SK-N-MC (cell line): ENCODE measurements at regions not wholly inside any gene's neighbourhood (a gene's known extent, or its start where the extent isn't known, plus 50 kb on each side); places are given as distances from the start of the nearest gene placed in this dataset.

Source experiments
- EZH2 ChIP-seq: fragments of 200-600 bp; sonication (generic); IDR thresholded peaks from one replicate; pipeline ENCODE4 v1.6.1; 2017; ENCODE audit warnings: antibody characterized with exemption
- FOXP2 ChIP-seq: optimal IDR thresholded peaks from 2 replicates; pipeline ENCODE3; 2011; ENCODE audit warnings: mild to moderate bottlenecking, moderate library complexity; ENCODE audit not compliant: insufficient read depth; ENCODE audit errors: extremely low read length, control extremely low read depth
- POLR2AphosphoS5 ChIP-seq: IDR thresholded peaks from 2 replicates; pipeline ENCODE4 v1.6.1; 2012; ENCODE audit warnings: mild to moderate bottlenecking, low read depth, low read length, borderline replicate concordance

- TF ChIP-seq EZH2 (no peak), POLR2AphosphoS5 (no peak), FOXP2 (no peak)
Measured at GRCh38 chr5:89706731-89707130, 702.8 kb downstream of the CETN3 start.
